OCI-LY1 (cell line): ENCODE measurements at regions not wholly inside any gene's neighbourhood (a gene's known extent, or its start where the extent isn't known, plus 50 kb on each side); places are given as distances from the start of the nearest gene placed in this dataset.

ENCODE experiments used
- H2AFZ ChIP-seq: fragments of 200-600 bp; sonication (generic), shearing (Covaris generic); 2 replicates; pipeline ENCODE4 v1.6.0; 2014; ENCODE audit warnings: antibody characterized with exemption, mild to moderate bottlenecking, low read length
- H3F3A ChIP-seq: fragments of 200-600 bp; sonication (generic), shearing (Covaris generic); 2 replicates; pipeline ENCODE4 v1.6.0; 2014; ENCODE audit warnings: mild to moderate bottlenecking, antibody characterized with exemption, low read length, moderate library complexity; ENCODE audit not compliant: insufficient read depth
- H3K27ac ChIP-seq: fragments of 200-600 bp; sonication (generic); 2 replicates; pipeline ENCODE4 v1.5.1; 2014; ENCODE audit warnings: low read length, mixed run types, mild to moderate bottlenecking, low read depth; ENCODE audit not compliant: poor library complexity, severe bottlenecking
- H3K27me3 ChIP-seq: fragments of 200-600 bp; sonication (generic); 2 replicates; pipeline ENCODE4 v1.6.0; 2014; ENCODE audit warnings: antibody characterized with exemption, mild to moderate bottlenecking, low read length, moderate library complexity; ENCODE audit not compliant: insufficient read depth
- H3K36me3 ChIP-seq: fragments of 200-600 bp; sonication (generic); 2 replicates; pipeline ENCODE4 v1.6.1; 2014; ENCODE audit warnings: mild to moderate bottlenecking, antibody characterized with exemption, low read length, moderate library complexity, mixed read lengths; ENCODE audit not compliant: insufficient read depth
- H3K4me1 ChIP-seq: fragments of 200-600 bp; sonication (generic); 2 replicates; pipeline ENCODE4 v1.5.1; 2014; ENCODE audit warnings: mild to moderate bottlenecking, low read length, moderate library complexity; ENCODE audit not compliant: insufficient read depth, severe bottlenecking
- H3K4me2 ChIP-seq: fragments of 200-600 bp; sonication (generic), shearing (Covaris generic); 2 replicates; pipeline ENCODE4 v1.6.1; 2014; ENCODE audit warnings: low read length
- H3K4me3 ChIP-seq: fragments of 200-600 bp; sonication (generic); 2 replicates; pipeline ENCODE4 v1.5.1; 2014; ENCODE audit warnings: low read length, low read depth, mild to moderate bottlenecking, mixed read lengths; ENCODE audit not compliant: poor library complexity, severe bottlenecking
- H3K79me2 ChIP-seq: fragments of 200-600 bp; shearing (Covaris generic); 2 replicates; pipeline ENCODE4 v1.6.1; 2016; ENCODE audit warnings: mixed run types, low read length, mixed read lengths; ENCODE audit not compliant: insufficient read depth
- H3K9ac ChIP-seq: fragments of 200-600 bp; sonication (generic), shearing (Covaris generic); 2 replicates; pipeline ENCODE4 v1.6.1; 2014; ENCODE audit warnings: mild to moderate bottlenecking, low read length, mixed read lengths
- H3K9me2 ChIP-seq: fragments of 200-600 bp; sonication (generic), shearing (Covaris generic); 2 replicates; pipeline ENCODE4 v1.6.1; 2014; ENCODE audit warnings: low read depth, mild to moderate bottlenecking, low read length, mixed read lengths
- H3K9me3 ChIP-seq: fragments of 200-600 bp; shearing (Covaris generic); 2 replicates; pipeline ENCODE4 v1.6.1; 2014; ENCODE audit warnings: low read length, mixed read lengths
- H4K20me1 ChIP-seq: fragments of 200-600 bp; sonication (generic), shearing (Covaris generic); 2 replicates; pipeline ENCODE4 v1.6.0; 2016; ENCODE audit warnings: mild to moderate bottlenecking, low read length; ENCODE audit not compliant: insufficient read depth
- CTCF ChIP-seq: fragments of 200-600 bp; sonication (generic), shearing (Covaris generic); IDR thresholded peaks from 2 replicates; pipeline ENCODE4 v1.5.1; 2017; ENCODE audit warnings: mild to moderate bottlenecking, antibody characterized with exemption, low read length, moderate library complexity, mixed read lengths
- EZH2 ChIP-seq: fragments of 200-600 bp; sonication (generic), shearing (Covaris generic); IDR thresholded peaks from 2 replicates; pipeline ENCODE4 v1.8.0; 2017; ENCODE audit warnings: borderline replicate concordance, mixed run types, mild to moderate bottlenecking, antibody characterized with exemption, low read length, moderate library complexity, mixed read lengths

- no peak overlapping the region for H3K27ac ChIP-seq
- no peak overlapping the region for H2AFZ ChIP-seq
- no peaks in the 10 kb centered on the region for H3K9me3 ChIP-seq
- no peaks in the 10 kb centered on the region for H3K79me2 ChIP-seq
- H3K4me1 ChIP-seq: no peaks in the 10 kb centered on the region
- no peaks in the 10 kb centered on the region for H3K36me3 ChIP-seq
- H3F3A ChIP-seq: no peaks in the 10 kb centered on the region
- no peak overlapping the region for H3K4me2 ChIP-seq
- no peak overlapping the region for H3K4me3 ChIP-seq
- no peak overlapping the region for H3K9ac ChIP-seq
- H3K27me3 ChIP-seq: no peaks in the 10 kb centered on the region
- H4K20me1 ChIP-seq: no peaks in the 10 kb centered on the region
- TF ChIP-seq EZH2: no peak
- no peak for TF ChIP-seq CTCF
- H3K9me2 ChIP-seq: no peaks in the 10 kb centered on the region
These were observed 251.7 kb upstream of the ROBO2 start for GRCh38 chr3:76788206-76788605.

DNA sequence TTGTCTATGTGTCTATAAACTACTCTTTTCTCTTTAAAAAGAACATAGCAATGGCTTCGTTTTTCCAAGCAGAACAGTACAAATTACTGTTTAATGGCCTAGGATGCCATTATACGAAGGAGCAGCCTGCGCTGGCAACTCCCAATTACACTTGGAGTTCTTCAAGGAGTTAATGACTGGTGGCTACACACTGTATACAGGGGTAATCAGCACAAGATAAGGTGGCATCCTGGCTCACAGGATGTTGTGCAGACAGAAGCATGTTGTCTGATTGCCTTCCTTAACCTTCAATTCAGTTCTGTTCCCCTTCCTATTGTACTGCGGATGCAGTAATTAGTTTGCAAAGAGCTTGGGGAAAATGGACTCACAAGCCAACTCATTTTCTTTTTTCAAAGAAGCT, 250.7 kb upstream of the ROBO2 start:
- Histone ChIP-seq H3K27me3 (no peaks in the 10 kb centered on the region), H3K9me2 (no peaks in the 10 kb centered on the region)

DNA sequence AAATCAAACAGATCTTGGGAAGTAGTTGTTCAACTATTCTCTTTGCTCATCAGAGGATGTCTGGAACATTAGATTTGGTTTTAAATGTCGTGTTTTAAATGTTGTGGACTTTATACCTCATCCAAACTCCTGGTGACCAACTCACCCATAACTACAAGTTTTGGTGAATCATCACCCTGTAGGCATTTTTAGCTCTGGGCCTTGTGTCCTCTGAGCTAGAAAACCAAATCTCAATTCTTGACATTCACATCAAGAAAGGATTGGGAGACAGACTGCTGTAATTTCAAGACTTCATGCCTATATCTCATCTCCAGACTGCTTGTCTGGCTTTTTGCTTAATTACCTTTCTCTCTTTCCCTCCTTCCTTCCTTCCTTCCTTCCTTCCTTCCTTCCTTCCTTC, 228.5 kb upstream of the ROBO2 start:
- Histone ChIP-seq H3K36me3 (no peaks in the 10 kb centered on the region), H3K4me1 (no peaks in the 10 kb centered on the region), H3K4me2 (no peak overlapping the region), H3K27me3 (no peaks in the 10 kb centered on the region), H3K9me3 (no peaks in the 10 kb centered on the region), H3K79me2 (no peaks in the 10 kb centered on the region), H3K9ac (no peak overlapping the region), H3K27ac (no peak overlapping the region), H3K9me2 (no peaks in the 10 kb centered on the region), H4K20me1 (no peaks in the 10 kb centered on the region), H2AFZ (no peak overlapping the region), H3F3A (no peaks in the 10 kb centered on the region), H3K4me3 (no peak overlapping the region)
- TF ChIP-seq EZH2: no peak
- TF ChIP-seq CTCF: no peak

More for the DNA sequence above, 250.7 kb upstream of the ROBO2 start:
- 0 out of 2 replicates have a peak, but pooled peaks cover 2% of the 10 kb centered on the region for H3K9me3 ChIP-seq
- no peaks in the 10 kb centered on the region for H3F3A ChIP-seq
- H3K4me1 ChIP-seq: no peaks in the 10 kb centered on the region
- H3K4me2 ChIP-seq: no peak overlapping the region
- H3K27ac ChIP-seq: no peak overlapping the region
- no peaks in the 10 kb centered on the region for H3K79me2 ChIP-seq
- H3K9ac ChIP-seq: no peak overlapping the region
- no peaks in the 10 kb centered on the region for H3K36me3 ChIP-seq
- TF ChIP-seq CTCF: no peak
- no peak for TF ChIP-seq EZH2
- no peak overlapping the region for H2AFZ ChIP-seq
- H4K20me1 ChIP-seq: no peaks in the 10 kb centered on the region
- H3K4me3 ChIP-seq: no peak overlapping the region
